Astrocyte of the spinal cord (primary cell): ENCODE measurements at regions not wholly inside any gene's neighbourhood (a gene's known extent, or its start where the extent isn't known, plus 50 kb on each side); places are given as distances from the start of the nearest gene placed in this dataset.

ENCODE experiments used
- DNase-seq: peaks from one replicate; pipeline ENCODE4 v3.0.0; 2011; ENCODE audit warnings: low read depth, low spot score
- H3K4me3 ChIP-seq: 2 replicates; pipeline ENCODE4 v1.5.1; 2011; ENCODE audit warnings: low read depth, mild to moderate bottlenecking, low read length, moderate library complexity
- in situ Hi-C: cut with HindIII; loops from 2 replicates; pipeline ENCODE4 v1.10.0; 2017; ENCODE audit warnings: low sequenced_read_pairs
- TF ChIP-seq, protein P1 (sequence below): IDR thresholded peaks from 2 replicates; pipeline ENCODE4 v1.5.1; 2012; ENCODE audit warnings: low read depth, mild to moderate bottlenecking, low read length, inconsistent platforms

DNA sequence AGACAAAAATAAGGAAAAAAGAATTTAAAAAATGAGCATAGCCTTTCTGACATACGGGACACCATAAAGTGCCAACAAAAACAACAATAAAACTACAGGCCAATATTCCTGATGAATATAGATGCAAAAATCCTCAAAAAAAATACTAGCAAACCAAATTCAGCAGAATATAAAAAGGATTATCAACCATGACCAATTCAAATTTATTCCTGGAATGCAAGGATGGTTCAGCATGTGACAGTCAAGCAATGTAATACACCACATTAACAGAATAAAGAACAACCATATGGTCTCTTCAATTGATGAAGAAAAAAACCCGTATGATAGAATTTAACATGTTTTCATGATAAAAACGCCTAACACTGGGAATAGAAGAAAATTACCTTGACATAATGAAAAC lies 341.7 kb downstream of the PYDC2 start:
- no peak for DNase-seq
- TF ChIP-seq, protein P1, sequence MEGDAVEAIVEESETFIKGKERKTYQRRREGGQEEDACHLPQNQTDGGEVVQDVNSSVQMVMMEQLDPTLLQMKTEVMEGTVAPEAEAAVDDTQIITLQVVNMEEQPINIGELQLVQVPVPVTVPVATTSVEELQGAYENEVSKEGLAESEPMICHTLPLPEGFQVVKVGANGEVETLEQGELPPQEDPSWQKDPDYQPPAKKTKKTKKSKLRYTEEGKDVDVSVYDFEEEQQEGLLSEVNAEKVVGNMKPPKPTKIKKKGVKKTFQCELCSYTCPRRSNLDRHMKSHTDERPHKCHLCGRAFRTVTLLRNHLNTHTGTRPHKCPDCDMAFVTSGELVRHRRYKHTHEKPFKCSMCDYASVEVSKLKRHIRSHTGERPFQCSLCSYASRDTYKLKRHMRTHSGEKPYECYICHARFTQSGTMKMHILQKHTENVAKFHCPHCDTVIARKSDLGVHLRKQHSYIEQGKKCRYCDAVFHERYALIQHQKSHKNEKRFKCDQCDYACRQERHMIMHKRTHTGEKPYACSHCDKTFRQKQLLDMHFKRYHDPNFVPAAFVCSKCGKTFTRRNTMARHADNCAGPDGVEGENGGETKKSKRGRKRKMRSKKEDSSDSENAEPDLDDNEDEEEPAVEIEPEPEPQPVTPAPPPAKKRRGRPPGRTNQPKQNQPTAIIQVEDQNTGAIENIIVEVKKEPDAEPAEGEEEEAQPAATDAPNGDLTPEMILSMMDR = no peak
- in situ Hi-C loops = no loop called here
- no peak overlapping the region for H3K4me3 ChIP-seq

DNA sequence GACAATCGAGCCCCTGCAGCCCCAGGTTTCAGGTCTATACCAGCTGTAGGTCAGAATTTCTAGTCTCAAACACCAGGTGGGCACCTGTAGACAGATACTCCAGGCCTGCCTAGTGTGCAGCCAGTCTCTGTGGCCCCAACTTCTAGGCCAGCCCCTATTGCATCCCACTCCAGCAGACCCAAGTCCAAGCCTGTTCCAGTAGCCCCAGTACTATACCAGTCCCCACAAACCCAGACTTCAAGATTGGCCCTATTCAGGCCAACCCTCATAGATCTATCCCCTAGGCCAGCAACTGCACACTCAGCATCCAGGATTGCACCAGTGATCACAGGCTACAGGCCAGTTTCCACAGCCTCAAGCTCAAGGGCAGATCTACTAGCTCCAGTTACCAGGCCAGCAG lies 344.0 kb downstream of the PYDC2 start:
- TF ChIP-seq, protein P1 = no peak
- DNase-seq = no peak
- in situ Hi-C loops = no loop called here
- H3K4me3 ChIP-seq = no peak overlapping the region

DNA sequence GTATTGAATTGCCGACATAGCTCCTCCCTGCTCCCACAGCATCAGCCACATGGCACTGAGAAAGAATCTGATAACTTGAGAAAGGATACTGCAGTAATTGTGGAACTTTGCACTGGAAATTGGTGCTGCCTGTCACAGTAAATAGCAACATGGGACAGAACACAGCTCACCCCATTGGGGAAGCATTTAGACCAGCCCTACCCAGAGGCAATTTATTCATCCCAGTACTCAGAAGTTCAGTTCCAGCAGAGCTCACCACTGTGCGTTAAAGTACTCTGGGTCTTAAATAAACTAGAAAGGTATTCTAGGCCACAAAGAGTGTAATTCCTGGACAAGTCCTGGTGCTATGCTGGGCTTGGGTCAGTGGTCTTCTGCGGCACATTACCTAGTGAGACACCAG lies 347.1 kb downstream of the PYDC2 start:
- in situ Hi-C loops = no loop called here
- DNase-seq = no peak
- H3K4me3 ChIP-seq = no peak overlapping the region
- TF ChIP-seq, protein P1 = no peak

DNA sequence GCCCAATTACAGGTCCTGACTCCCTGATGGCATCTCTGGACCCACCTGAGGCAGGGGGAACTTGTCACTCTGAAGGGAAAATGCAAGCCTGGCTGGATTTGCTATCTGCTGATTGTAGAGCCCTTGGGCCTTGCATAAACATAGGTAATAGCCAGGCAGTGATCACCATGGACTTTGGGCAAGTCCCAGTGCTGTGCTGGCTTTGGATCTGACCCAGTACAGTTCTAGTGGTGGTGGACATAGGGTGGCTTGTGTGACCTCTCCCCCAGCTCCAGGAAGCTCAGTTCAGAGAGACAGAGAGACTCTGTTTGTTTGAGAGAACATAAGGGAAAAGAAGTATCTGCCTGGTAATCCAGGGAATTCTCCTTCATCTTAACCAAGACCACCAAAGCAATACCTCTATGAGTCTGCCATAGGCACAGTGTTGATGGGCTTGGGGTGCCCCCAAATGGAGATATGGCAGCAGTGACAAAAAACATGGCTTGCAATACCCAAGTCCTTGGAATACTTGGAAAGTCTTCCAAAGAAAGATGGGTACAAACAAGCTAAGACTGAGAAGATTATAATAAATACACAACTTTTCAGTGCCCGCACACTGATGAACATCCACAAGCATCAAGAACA lies 348.5 kb downstream of the PYDC2 start:
- in situ Hi-C loops = no loop called here
- TF ChIP-seq, protein P1 = no peak
- H3K4me3 ChIP-seq = no peak overlapping the region
- no peak for DNase-seq

DNA sequence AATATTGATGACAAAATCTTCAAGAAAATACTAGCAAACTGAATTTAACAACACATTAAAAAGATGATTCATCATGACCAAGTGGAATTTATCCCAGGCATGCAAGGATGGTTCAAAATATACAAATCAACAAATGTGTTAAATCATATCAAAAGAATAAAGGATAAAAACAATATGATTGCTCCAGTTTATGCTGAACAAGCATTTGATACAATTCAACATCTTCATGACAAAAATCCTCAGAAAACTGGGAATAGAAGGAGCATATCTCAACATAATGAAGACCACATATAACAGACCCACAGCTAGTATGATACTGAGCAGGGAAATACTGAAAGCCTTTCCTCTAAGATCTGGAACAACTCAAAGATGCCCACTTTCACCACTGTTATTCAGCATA lies 352.3 kb downstream of the PYDC2 start:
- no peak overlapping the region for H3K4me3 ChIP-seq
- TF ChIP-seq, protein P1 = no peak
- no peak for DNase-seq
- in situ Hi-C loops = no loop called here

DNA sequence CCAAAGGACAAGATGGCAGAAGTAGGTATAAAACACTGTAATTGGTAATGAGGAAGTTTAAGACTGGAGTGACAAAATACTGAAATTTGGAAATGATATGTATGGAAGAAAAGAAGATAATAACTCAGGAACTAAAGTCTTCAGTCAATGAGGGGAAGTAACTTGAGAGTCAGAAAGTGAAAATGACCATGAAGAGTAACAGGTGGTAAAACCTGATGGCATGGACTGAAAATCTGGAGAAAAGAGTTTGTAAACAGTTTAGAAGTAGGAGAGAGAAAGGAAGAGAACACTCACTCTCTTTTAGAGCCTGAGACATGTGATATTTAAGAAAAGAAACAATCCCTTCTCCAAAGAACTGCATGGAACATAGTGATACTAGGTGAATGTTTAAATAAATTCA lies 387.9 kb downstream of the PYDC2 start:
- no peak for DNase-seq
- no peak overlapping the region for H3K4me3 ChIP-seq
- TF ChIP-seq, protein P1 = no peak
- in situ Hi-C loops = no loop called here

DNA sequence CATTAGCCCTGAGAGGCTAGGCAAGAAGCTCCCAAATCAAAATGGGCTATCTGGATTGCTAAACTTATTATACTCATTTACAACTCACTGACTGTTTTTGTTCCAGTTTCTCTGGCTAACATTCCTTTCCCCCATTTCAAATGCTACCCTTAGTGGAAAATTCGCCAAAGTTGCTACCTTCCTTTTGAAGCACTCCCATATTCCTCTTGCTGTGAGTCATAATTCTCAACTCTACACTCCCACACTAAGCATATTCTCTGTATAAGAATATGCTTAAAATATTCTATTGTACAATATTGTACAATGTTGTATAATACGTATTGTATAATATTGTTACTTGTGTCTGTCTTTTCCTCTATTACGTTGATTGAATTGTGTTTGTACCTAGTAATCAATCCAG lies 398.6 kb downstream of the PYDC2 start:
- in situ Hi-C loops = no loop called here
- no peak overlapping the region for H3K4me3 ChIP-seq
- TF ChIP-seq, protein P1 = no peak
- no peak for DNase-seq
